H1 (cell line): ENCODE measurements at regions not wholly inside any gene's neighbourhood (a gene's known extent, or its start where the extent isn't known, plus 50 kb on each side); places are given as distances from the start of the nearest gene placed in this dataset.

Experiments
- CTCF ChIA-PET: fragments of 300-600 bp; sonication (Branson Sonifier 250); formaldehyde crosslinking; loops from one replicate; lab custom pipeline; 2021; ENCODE audit not compliant: partially characterized antibody; lab: Charles Lee
- POLR2A ChIA-PET: fragments of 300-600 bp; sonication (Branson Sonifier 250); formaldehyde crosslinking; loops from one replicate; lab custom pipeline; 2021; ENCODE audit warnings: inconsistent platforms; ENCODE audit not compliant: partially characterized antibody; lab: Charles Lee
- DNase-seq, 2 experiments: peaks; one replicate each; pipeline versions ENCODE4 v3.0.0 to v3.0.0-alpha.2; 2010 to 2022; ENCODE audit warnings: low spot score in 2 of 2, low read depth in 1 of 2, mixed read lengths in 1 of 2
- FAIRE-seq: peaks from 2 replicates; lab custom pipeline; 2011; peaks lifted over from hg19 to GRCh38; lab: Jason Lieb, UNC
- H2AFZ ChIP-seq: 2 replicates; pipeline ENCODE4 v1.8.1; 2012; ENCODE audit warnings: low read length, inconsistent platforms
- H2AK5ac ChIP-seq: 2 replicates; pipeline ENCODE4 v1.6.1; 2013; ENCODE audit warnings: low read depth, low read length
- H2BK120ac ChIP-seq: replicated peaks from 2 replicates; pipeline ENCODE3; 2013; ENCODE audit warnings: low read depth, low read length, inconsistent platforms
- H2BK12ac ChIP-seq: 2 replicates; pipeline ENCODE4 v1.6.1; 2013; ENCODE audit warnings: low read depth, low read length
- H2BK15ac ChIP-seq: 2 replicates; pipeline ENCODE4 v1.6.1; 2013; ENCODE audit warnings: low read length
- H2BK20ac ChIP-seq: 2 replicates; pipeline ENCODE4 v1.6.1; 2013; ENCODE audit warnings: low read length
- H2BK5ac ChIP-seq: 2 replicates; pipeline ENCODE4 v1.6.1; 2013; ENCODE audit warnings: low read depth, low read length
- H3K14ac ChIP-seq: 2 replicates; pipeline ENCODE4 v1.6.1; 2013; ENCODE audit warnings: inconsistent platforms; ENCODE audit not compliant: insufficient read length
- H3K18ac ChIP-seq: 2 replicates; pipeline ENCODE4 v1.6.1; 2013; ENCODE audit warnings: low read length; ENCODE audit errors: extremely low read depth
- H3K23ac ChIP-seq: 2 replicates; pipeline ENCODE4 v1.6.1; 2013; ENCODE audit warnings: inconsistent platforms; ENCODE audit not compliant: insufficient read length
- H3K23me2 ChIP-seq: 2 replicates; pipeline ENCODE4 v1.6.1; 2013; ENCODE audit warnings: low read depth, low read length
- H3K27ac ChIP-seq: 2 replicates; pipeline ENCODE4 v1.6.1; 2011; ENCODE audit warnings: low read depth, low read length, inconsistent platforms
- H3K27me3 ChIP-seq, 4 experiments: replicated peaks in 1 of 4; 1 replicate in 1 of 4; 2 replicates in 3 of 4; pipeline versions ENCODE4 v1.6.1 to v1.8.1; 2011 to 2013; ENCODE audit warnings: low read length in 3 of 4, mild to moderate bottlenecking in 3 of 4, inconsistent platforms in 2 of 4, mixed read lengths in 2 of 4, moderate library complexity in 1 of 4; ENCODE audit not compliant: control insufficient read depth in 3 of 4, insufficient read depth in 3 of 4; ENCODE audit errors: extremely low read depth in 1 of 4
- H3K36me3 ChIP-seq, 4 experiments: 2 replicates each; pipeline versions ENCODE4 v1.6.1 to v1.8.1; 2011 to 2013; ENCODE audit warnings: mild to moderate bottlenecking in 4 of 4, low read length in 3 of 4, moderate library complexity in 2 of 4, control low read depth in 1 of 4, inconsistent platforms in 1 of 4; ENCODE audit not compliant: insufficient read depth in 4 of 4, control insufficient read depth in 2 of 4
- H3K4ac ChIP-seq: replicated peaks from 2 replicates; pipeline ENCODE3; 2013; ENCODE audit warnings: low read length, low read depth, mixed read lengths, inconsistent platforms; ENCODE audit not compliant: insufficient read length
- H3K4me1 ChIP-seq, 4 experiments: replicated peaks in 1 of 4; 1 replicate in 1 of 4; 2 replicates in 3 of 4; pipeline versions ENCODE4 v1.6.1 to v1.8.1; 2011 to 2013; ENCODE audit warnings: low read length in 3 of 4, inconsistent platforms in 2 of 4, mixed read lengths in 1 of 4; ENCODE audit not compliant: insufficient read depth in 4 of 4, control insufficient read depth in 3 of 4
- H3K4me2 ChIP-seq, 2 experiments: 2 replicates each; pipeline versions ENCODE4 v1.6.1 to v1.8.1; 2011 to 2013; ENCODE audit warnings: low read depth in 2 of 2, low read length in 2 of 2, control low read depth in 1 of 2, inconsistent platforms in 1 of 2, mild to moderate bottlenecking in 1 of 2; ENCODE audit not compliant: insufficient read depth in 1 of 2
- H3K4me3 ChIP-seq, 4 experiments: fragments of 200-600, 300-600 bp in 1 of 4; sonication (generic), shearing (Covaris generic), sonication (Bioruptor Twin) in 1 of 4; 2 replicates each; pipeline versions ENCODE4 v1.5.1 to v1.8.1; 2011 to 2016; ENCODE audit warnings: low read length in 4 of 4, low read depth in 3 of 4, control low read depth in 2 of 4, inconsistent platforms in 2 of 4, mild to moderate bottlenecking in 2 of 4, mixed read lengths in 1 of 4, moderate library complexity in 1 of 4; ENCODE audit not compliant: insufficient read depth in 2 of 4; ENCODE audit errors: extremely low read depth in 1 of 4
- H3K56ac ChIP-seq: replicated peaks from 2 replicates; pipeline ENCODE3; 2013; ENCODE audit warnings: low read depth, mild to moderate bottlenecking, mixed read lengths, low read length, inconsistent platforms; ENCODE audit not compliant: insufficient read length
- H3K79me1 ChIP-seq: 2 replicates; pipeline ENCODE4 v1.6.1; 2013; ENCODE audit warnings: low read depth, low read length, control low read depth
- H3K79me2 ChIP-seq, 2 experiments: 2 replicates each; pipeline versions ENCODE4 v1.6.1 to v1.8.1; 2012 to 2013; ENCODE audit warnings: low read length in 2 of 2, mild to moderate bottlenecking in 2 of 2, inconsistent platforms in 1 of 2; ENCODE audit not compliant: insufficient read depth in 2 of 2, control insufficient read depth in 1 of 2
- H3K9ac ChIP-seq, 4 experiments: replicated peaks in 1 of 4; 1 replicate in 1 of 4; 2 replicates in 3 of 4; pipeline versions ENCODE4 v1.6.1 to v1.8.1; 2011 to 2013; ENCODE audit warnings: low read depth in 3 of 4, low read length in 3 of 4, control low read depth in 2 of 4, mild to moderate bottlenecking in 2 of 4, moderate library complexity in 2 of 4, inconsistent platforms in 1 of 4; ENCODE audit errors: extremely low read depth in 1 of 4
- H3K9me3 ChIP-seq, 2 experiments: 2 replicates each; pipeline versions ENCODE4 v1.6.1 to v1.8.1; 2012 to 2013; ENCODE audit warnings: mild to moderate bottlenecking in 2 of 2, moderate library complexity in 2 of 2, control low read depth in 1 of 2, inconsistent platforms in 1 of 2, low read depth in 1 of 2, low read length in 1 of 2, mixed read lengths in 1 of 2; ENCODE audit not compliant: insufficient read depth in 2 of 2
- H4K20me1 ChIP-seq, 2 experiments: replicated peaks in 1 of 2; 2 replicates each; pipeline versions ENCODE3 to v1.8.1; 2011 to 2013; ENCODE audit warnings: inconsistent platforms in 2 of 2, low read length in 2 of 2, mild to moderate bottlenecking in 1 of 2; ENCODE audit not compliant: insufficient read depth in 2 of 2, control insufficient read depth in 1 of 2
- H4K5ac ChIP-seq: 2 replicates; pipeline ENCODE4 v1.6.1; 2013; ENCODE audit warnings: low read length, low read depth, mixed read lengths, inconsistent platforms; ENCODE audit not compliant: insufficient read length
- H4K8ac ChIP-seq: 2 replicates; pipeline ENCODE4 v1.8.0; 2013; ENCODE audit warnings: mild to moderate bottlenecking, moderate library complexity, low read length, inconsistent platforms; ENCODE audit not compliant: insufficient read depth; ENCODE audit errors: extremely low read depth
- H4K91ac ChIP-seq: replicated peaks from 2 replicates; pipeline ENCODE3; 2013; ENCODE audit warnings: low read length, mixed read lengths, inconsistent platforms; ENCODE audit not compliant: insufficient read length
- CREB1 ChIP-seq: IDR thresholded peaks from 2 replicates; pipeline ENCODE4 v1.6.1; 2012; ENCODE audit warnings: inconsistent platforms
- NANOG ChIP-seq: IDR thresholded peaks from 2 replicates; pipeline ENCODE4 v1.6.1; 2011; ENCODE audit warnings: low read length, low read depth, mild to moderate bottlenecking, inconsistent platforms; ENCODE audit not compliant: insufficient read depth, poor library complexity, severe bottlenecking
- NRF1 ChIP-seq: IDR thresholded peaks from 2 replicates; pipeline ENCODE4 v1.6.1; 2011; ENCODE audit warnings: mild to moderate bottlenecking, low read depth, low read length, improper control_type of control experiment
- TAF1 ChIP-seq: IDR thresholded peaks from 2 replicates; pipeline ENCODE4 v1.6.1; 2011; ENCODE audit warnings: mild to moderate bottlenecking, low read depth, low read length
- WGBS, 2 experiments: shearing (Covaris generic) in 1 of 2; methylation state at CpG; one replicate each; pipeline versions ENCODE4 v1.1.6 to v1.1.7; 2013 to 2015; ENCODE audit warnings: low lambda C conversion rate in 2 of 2, mixed read lengths in 2 of 2, inconsistent platforms in 1 of 2, low coverage in 1 of 2, missing lambda C conversion rate in 1 of 2; ENCODE audit not compliant: insufficient replicate concordance in 2 of 2, insufficient coverage in 1 of 2, insufficient read length in 1 of 2; ENCODE audit errors: extremely low coverage in 1 of 2, missing lambda C conversion rate in 1 of 2; 5-methylcytosine and 5-hydroxymethylcytosine counted together

DNA sequence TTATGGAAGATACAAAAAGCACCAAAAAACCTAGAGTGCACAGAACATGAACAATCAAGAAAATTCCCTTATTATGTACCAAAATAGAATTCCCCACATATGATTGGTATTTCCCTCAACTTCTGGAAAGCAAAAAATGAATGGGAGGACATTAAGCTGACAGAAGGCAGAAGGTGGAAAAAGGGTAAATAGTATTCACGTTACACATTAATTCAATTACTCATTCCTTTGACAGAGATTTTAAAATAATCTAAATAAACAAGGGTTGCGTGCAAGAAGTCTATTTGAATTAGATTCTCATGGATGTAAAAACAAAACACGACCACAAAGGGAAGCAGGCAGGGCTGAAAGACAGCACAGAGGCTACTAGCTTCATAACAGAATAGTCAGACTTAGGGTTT is 260.5 kb upstream of the ZPLD1 start:
- H3K56ac ChIP-seq, result no peak overlapping the region
- no peaks in the 10 kb centered on the region for H3K4me1 ChIP-seq
- H3K79me1 ChIP-seq, result no peaks in the 10 kb centered on the region
- CTCF ChIA-PET, result interaction anchor here (0.8 kb wide), 1 partner anchor 231 kb away, joined by 3 read pairs; no protein-coding TSS in a partner anchor
- no peaks in the 10 kb centered on the region for H3K27me3 ChIP-seq
- H3K79me2 ChIP-seq, result no peaks in the 10 kb centered on the region
- DNase-seq (no peak), FAIRE-seq (no peak)
- H2BK15ac ChIP-seq, result no peak overlapping the region
- no peaks in the 10 kb centered on the region for H3K36me3 ChIP-seq
- H3K4me3 ChIP-seq, result no peak overlapping the region
- POLR2A ChIA-PET, result no interaction called here
- no peak overlapping the region for H3K4me2 ChIP-seq
- H3K23ac ChIP-seq, result no peak overlapping the region
- H3K9ac ChIP-seq, result no peak overlapping the region
- no peak overlapping the region for H2BK5ac ChIP-seq
- 85% methylated on average over 3 of the region's 3 CpGs; no CpG with 5 or more reads in 1 of the 2 experiments for WGBS, 2 experiments
- H4K20me1 ChIP-seq, result no peaks in the 10 kb centered on the region
- no peaks in the 10 kb centered on the region for H3K9me3 ChIP-seq
- H4K8ac ChIP-seq, result no peak overlapping the region
- H3K18ac ChIP-seq, result no peak overlapping the region
- no peak overlapping the region for H2BK20ac ChIP-seq
- no peak overlapping the region for H2BK12ac ChIP-seq
- H2BK120ac ChIP-seq, result no peak overlapping the region
- no peak overlapping the region for H2AK5ac ChIP-seq
- H3K14ac ChIP-seq, result no peak overlapping the region
- no peak overlapping the region for H4K91ac ChIP-seq
- H2AFZ ChIP-seq, result no peak overlapping the region
- no peak overlapping the region for H3K4ac ChIP-seq
- H3K27ac ChIP-seq, result no peak overlapping the region
- H3K23me2 ChIP-seq, result no peaks in the 10 kb centered on the region; the same call in 1 of the 2 replicates
- H4K5ac ChIP-seq, result no peak overlapping the region
- TF ChIP-seq NANOG (no peak), CREB1 (no peak), NRF1 (no peak), TAF1 (no peak)
